Naive thymus-derived CD8-positive, alpha-beta T cell (primary cell): ENCODE measurements at regions not wholly inside any gene's neighbourhood (a gene's known extent, or its start where the extent isn't known, plus 50 kb on each side); places are given as distances from the start of the nearest gene placed in this dataset.
A peak's percentile ranks its signal among the peaks of the same experiment; 100 is the strongest.

Experiments
- ATAC-seq, 2 donors: fragments of 150-1000 bp; cut with Tn5 transposase in 1 of 2; sonication (Bioruptor Pico), chemical (Tn5 transposase) in 1 of 2; 1 replicate in 1 of 2; 2 replicates in 1 of 2; pipeline ENCODE4 v1.10.0; 2021; ENCODE audit warnings: mild to moderate bottlenecking in 2 of 2, moderate library complexity in 2 of 2
- POLR2A ChIA-PET: fragments of 350-600 bp; sonication (Branson Sonifier 250); formaldehyde crosslinking; loops from one replicate; lab custom pipeline; 2021; ENCODE audit warnings: antibody characterized with exemption; lab: Charles Lee
- DNase-seq, 10 donors: peaks; one replicate each; pipeline versions ENCODE4 v3.0.0 to v3.0.0-alpha.2; 2020 to 2022
- H3K27ac Mint-ChIP-seq, 10 donors: one replicate each; pipeline ENCODE4 v1.8.0; 2020 to 2022; ENCODE audit warnings: mild to moderate bottlenecking in 10 of 10, mixed read lengths in 10 of 10, moderate library complexity in 4 of 10, inconsistent platforms in 1 of 10
- H3K27me3 Mint-ChIP-seq, 5 donors: one replicate each; pipeline ENCODE4 v1.8.0; 2021 to 2022; ENCODE audit warnings: mixed read lengths in 5 of 5
- H3K36me3 Mint-ChIP-seq, 3 donors: one replicate each; pipeline ENCODE4 v1.8.0; 2020 to 2022; ENCODE audit warnings: mixed read lengths in 3 of 3, mild to moderate bottlenecking in 2 of 3, inconsistent platforms in 1 of 3
- H3K4me1 Mint-ChIP-seq, 4 donors: one replicate each; pipeline ENCODE4 v1.8.0; 2021 to 2022; ENCODE audit warnings: mixed read lengths in 4 of 4
- H3K4me3 Mint-ChIP-seq, 10 donors: one replicate each; pipeline ENCODE4 v1.8.0; 2020 to 2022; ENCODE audit warnings: mild to moderate bottlenecking in 10 of 10, mixed read lengths in 10 of 10, moderate library complexity in 6 of 10, inconsistent platforms in 1 of 10
- H3K9me3 Mint-ChIP-seq, 9 donors: one replicate each; pipeline ENCODE4 v1.8.0; 2020 to 2022; ENCODE audit warnings: mixed read lengths in 9 of 9, mild to moderate bottlenecking in 3 of 9, inconsistent platforms in 1 of 9, moderate library complexity in 1 of 9

DNA sequence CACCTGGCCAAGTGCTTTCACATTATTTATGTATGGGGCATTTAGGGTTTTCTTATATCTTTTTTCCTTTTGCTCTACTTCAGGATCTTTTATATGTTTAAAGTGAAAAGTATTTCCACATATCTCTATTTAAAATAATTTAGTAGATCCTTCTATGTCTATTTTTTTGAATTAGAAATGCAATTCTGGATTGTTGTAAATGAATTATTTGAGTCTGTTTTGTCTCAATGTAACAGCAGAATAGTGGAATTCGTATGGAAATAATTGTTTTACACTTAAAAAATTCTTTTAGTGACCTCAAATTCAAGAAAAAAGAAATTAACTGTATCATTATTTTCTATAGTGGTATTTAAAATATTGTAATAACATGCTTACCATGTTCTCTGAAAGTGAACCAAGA, 126.5 kb upstream of the HDAC9 start:
- ATAC-seq (no peak), DNase-seq (no peak)
- POLR2A ChIA-PET = no interaction called here
- no peak overlapping the region for H3K27ac Mint-ChIP-seq
- H3K4me1 Mint-ChIP-seq = no peaks in the 10 kb centered on the region
- H3K9me3 Mint-ChIP-seq = no peaks in the 10 kb centered on the region
- H3K36me3 Mint-ChIP-seq = no peaks in the 10 kb centered on the region
- no peak overlapping the region for H3K4me3 Mint-ChIP-seq
- peaks cover 0 to 1% (median 0%) of the 10 kb centered on the region in 5 donors for H3K27me3 Mint-ChIP-seq

DNA sequence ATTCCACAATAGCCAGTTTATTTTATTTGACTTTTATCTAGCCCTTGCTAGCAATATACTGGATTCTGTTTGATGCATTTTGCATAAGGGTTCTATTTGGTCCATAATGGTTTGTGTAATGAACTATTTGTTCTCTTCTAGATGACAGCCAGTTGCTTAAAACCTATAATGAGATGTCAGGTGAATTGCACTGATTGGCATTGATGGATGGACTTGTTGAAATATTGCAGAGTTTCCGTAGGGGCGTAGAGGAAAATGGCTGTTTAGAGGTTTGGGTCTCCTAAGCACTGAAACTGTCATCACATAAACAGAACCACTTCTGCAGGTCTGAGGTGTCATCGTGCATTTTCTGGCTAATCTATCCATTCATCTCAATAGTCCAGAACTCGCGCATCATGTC, 124.9 kb upstream of the HDAC9 start:
- H3K4me3 Mint-ChIP-seq = no peak overlapping the region
- no peaks in the 10 kb centered on the region for H3K9me3 Mint-ChIP-seq
- H3K27me3 Mint-ChIP-seq = peaks cover 0 to 1% (median 0%) of the 10 kb centered on the region in 5 donors
- POLR2A ChIA-PET = interaction anchor here (0.6 kb wide), 1 partner anchor 17 kb away, joined by 3 read pairs; no protein-coding TSS in a partner anchor
- ATAC-seq = no peak
- no peak for DNase-seq
- no peak overlapping the region for H3K27ac Mint-ChIP-seq
- no peaks in the 10 kb centered on the region for H3K36me3 Mint-ChIP-seq
- no peaks in the 10 kb centered on the region for H3K4me1 Mint-ChIP-seq

DNA sequence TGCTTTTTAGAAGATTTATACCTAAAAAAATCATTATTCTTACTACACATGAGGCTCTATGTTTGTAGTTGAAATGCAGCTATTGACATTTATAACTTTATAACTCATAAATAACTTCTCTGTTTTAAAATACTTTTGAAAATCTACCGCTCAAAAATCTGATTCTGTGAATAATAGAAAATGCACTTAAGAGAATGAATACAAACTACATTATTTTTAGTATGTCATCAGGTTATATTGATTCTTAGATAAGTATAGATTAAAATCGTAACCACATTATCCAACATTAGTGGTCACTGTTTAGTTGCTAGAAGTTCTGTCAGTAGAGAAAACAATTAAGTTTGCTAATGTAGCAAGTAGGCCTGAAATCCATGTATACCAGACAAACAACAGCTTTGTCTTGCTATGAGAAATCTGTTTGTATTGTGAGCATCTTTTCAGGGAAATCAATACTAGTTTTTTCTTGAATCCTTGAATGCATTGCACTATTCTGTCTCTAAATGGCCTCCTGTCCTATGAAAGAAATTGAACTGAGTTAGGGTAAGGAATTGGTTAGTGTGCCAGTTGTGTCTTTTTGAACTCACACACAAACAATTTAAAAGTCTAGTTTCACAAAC, 116.5 kb upstream of the HDAC9 start:
- Mint-ChIP-seq H3K9me3 (no peaks in the 10 kb centered on the region), H3K27ac (no peak overlapping the region), H3K27me3 (peaks cover 0 to 3% (median 0%) of the 10 kb centered on the region in 5 donors), H3K4me1 (no peaks in the 10 kb centered on the region), H3K4me3 (no peak overlapping the region), H3K36me3 (no peaks in the 10 kb centered on the region)
- ATAC-seq (no peak), DNase-seq (no peak)
- POLR2A ChIA-PET = no interaction called here

DNA sequence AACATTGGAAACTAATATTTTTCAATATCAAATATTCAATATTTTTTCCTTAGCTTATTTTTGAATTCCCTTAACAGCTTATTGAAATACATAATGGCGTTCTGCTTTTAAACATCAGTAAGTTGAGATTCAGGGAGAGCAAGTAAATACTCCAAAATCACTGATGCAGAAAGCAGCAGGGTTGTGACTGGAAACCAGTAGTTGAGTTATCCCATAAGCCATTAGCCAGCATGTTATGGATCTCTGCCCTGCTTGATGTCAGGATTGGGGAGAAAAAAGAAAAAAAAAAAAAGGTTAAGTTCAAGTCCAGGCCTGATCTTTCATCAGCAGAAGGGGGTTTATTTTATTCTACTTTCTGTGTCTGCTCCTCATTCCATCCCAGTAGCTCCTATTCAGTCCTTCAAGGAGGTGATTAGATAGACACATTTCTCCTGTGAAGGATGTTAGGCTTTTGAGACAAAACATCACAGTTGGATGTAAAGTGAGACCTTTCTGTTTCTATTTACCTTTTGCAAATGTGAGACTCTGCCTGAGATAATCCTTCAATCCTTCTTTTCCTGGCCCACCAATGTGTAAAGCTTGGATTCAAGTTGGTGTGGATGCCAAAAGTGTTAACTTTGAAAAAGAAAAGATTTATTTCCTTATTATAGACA, 110.9 kb upstream of the HDAC9 start:
- POLR2A ChIA-PET = no interaction called here
- Mint-ChIP-seq H3K4me1 (peaks cover 0 to 20% (median 0%) of the 10 kb centered on the region in 4 donors), H3K9me3 (no peaks in the 10 kb centered on the region), H3K4me3 (no peak overlapping the region), H3K27ac (no peak overlapping the region), H3K27me3 (peaks cover 0 to 4% (median 0%) of the 10 kb centered on the region in 5 donors), H3K36me3 (no peaks in the 10 kb centered on the region)
- DNase-seq (no peak), ATAC-seq (no peak)

DNA sequence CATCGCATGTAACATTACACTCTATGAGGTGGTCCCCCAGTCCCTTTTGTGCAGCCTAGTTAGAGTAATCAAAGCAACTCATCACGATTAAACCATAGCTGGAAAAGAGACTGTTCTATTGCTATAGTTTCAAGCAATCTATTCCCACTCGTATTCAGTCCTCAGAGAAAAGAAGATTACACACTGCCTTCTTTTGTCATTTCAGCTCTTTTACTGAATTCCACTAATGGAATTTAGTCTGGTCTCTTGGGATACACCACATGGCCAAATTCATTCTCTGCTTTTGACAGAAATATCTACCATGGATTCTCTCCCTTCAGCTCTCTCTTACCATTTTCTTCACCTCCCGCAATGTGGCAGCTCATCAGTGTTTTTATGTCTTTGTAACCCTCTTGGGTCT, 108.9 kb upstream of the HDAC9 start:
- ATAC-seq = no peak

DNA sequence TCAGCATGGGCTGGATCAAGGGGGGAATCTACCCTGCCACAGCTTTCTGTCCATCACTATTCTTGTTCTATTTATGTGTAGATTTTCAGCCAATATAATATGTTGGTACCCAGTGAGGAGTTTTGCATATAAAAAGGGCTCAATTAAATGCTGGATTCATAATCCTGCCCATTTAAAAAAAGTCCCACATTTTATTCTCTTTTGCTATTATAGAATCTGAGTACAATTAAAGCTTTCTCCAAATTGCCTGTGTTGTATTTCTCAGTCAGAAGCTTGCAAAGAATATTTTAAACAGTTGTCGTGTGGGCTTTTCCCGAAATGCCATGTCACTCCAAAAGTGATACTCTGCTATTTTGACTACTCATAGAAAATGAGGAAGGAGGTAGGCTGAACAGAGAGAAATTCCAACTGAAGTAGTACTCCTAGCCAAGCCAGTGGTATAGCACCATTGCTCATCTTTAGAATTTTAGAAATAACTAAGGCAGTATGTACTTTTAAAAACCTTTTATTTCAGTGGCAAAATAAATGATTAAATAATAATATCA, 108.3 kb upstream of the HDAC9 start:
- no peak for ATAC-seq
- no peak for DNase-seq
- no peak overlapping the region for H3K27ac Mint-ChIP-seq
- no peaks in the 10 kb centered on the region for H3K9me3 Mint-ChIP-seq
- H3K27me3 Mint-ChIP-seq = peaks cover 0 to 4% (median 0%) of the 10 kb centered on the region in 5 donors
- H3K36me3 Mint-ChIP-seq = no peaks in the 10 kb centered on the region
- peaks cover 0 to 35% (median 0%) of the 10 kb centered on the region in 4 donors for H3K4me1 Mint-ChIP-seq
- POLR2A ChIA-PET = no interaction called here
- H3K4me3 Mint-ChIP-seq = no peak overlapping the region

More for the DNA sequence above, 108.9 kb upstream of the HDAC9 start:
- no peak for DNase-seq
- POLR2A ChIA-PET = no interaction called here
- Mint-ChIP-seq H3K36me3 (no peaks in the 10 kb centered on the region), H3K4me1 (peaks cover 0 to 32% (median 0%) of the 10 kb centered on the region in 4 donors), H3K27ac (no peak overlapping the region), H3K4me3 (no peak overlapping the region), H3K27me3 (peaks cover 0 to 4% (median 0%) of the 10 kb centered on the region in 5 donors), H3K9me3 (no peaks in the 10 kb centered on the region)

DNA sequence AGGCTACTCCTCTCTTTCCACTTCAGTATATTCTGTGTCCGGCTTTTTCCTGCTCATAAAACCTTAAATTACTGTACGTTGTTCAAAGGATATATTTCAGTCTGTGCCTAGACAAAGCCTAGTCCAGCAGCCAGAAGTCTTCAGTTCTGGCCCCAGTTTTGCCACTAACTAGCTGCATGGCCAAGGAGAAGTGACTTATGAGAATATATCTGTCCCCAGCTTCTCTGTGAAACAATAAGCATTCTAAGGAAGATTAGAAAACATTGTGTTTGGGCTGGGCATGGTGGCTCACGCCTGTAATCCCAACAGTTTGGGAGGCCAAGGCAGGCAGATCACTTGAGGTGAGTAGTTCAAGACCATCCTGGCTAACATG, 105.0 kb upstream of the HDAC9 start:
- Mint-ChIP-seq H3K9me3 (no peaks in the 10 kb centered on the region), H3K4me3 (peak overlapping the region in 1 of 10 donors; percentile 1), H3K27ac (peak overlapping the region in 1 of 10 donors; percentile 40), H3K36me3 (no peaks in the 10 kb centered on the region), H3K4me1 (peaks cover 0 to 38% (median 0%) of the 10 kb centered on the region in 4 donors), H3K27me3 (peaks cover 0 to 4% (median 0%) of the 10 kb centered on the region in 5 donors)
- POLR2A ChIA-PET = no interaction called here
- no peak for DNase-seq
- ATAC-seq = no peak

DNA sequence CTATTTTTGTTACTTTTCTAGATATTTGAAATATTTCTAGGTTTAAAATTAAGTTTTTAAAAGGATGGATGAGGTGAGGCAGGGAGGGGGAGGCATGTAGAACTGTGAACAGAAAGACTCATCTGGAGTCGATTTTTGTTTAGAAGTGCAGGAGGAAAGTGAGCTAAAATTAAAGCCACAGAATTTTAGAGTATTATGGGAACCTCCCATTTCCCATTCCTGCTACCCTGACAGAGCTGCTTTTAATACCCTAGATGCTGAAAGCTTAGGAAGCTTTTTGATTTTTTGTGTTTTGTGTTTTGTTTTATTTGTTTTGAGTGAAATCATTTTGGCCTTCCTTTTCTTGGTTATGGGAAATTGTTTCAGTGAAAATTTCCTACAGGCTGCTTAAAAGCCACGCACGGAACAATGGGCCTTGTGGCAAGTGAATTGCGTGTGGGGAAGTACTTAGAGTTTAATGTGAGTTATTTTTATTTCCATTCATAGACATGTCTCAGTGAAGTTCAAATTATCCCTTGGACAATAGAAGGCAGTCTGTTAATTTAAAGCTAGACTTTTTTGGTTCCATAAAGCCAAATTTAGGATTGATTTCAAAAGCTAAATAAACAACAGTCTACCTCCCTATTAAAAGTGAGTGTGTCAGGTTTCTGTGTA, 102.0 kb upstream of the HDAC9 start:
- no peaks in the 10 kb centered on the region for H3K36me3 Mint-ChIP-seq
- ATAC-seq (no peak), DNase-seq (no peak)
- H3K9me3 Mint-ChIP-seq = no peaks in the 10 kb centered on the region
- POLR2A ChIA-PET = no interaction called here
- no peak overlapping the region for H3K4me3 Mint-ChIP-seq
- peaks cover 0 to 27% (median 0%) of the 10 kb centered on the region in 4 donors for H3K4me1 Mint-ChIP-seq
- H3K27me3 Mint-ChIP-seq = peaks cover 0 to 4% (median 1%) of the 10 kb centered on the region in 5 donors
- no peak overlapping the region for H3K27ac Mint-ChIP-seq

DNA sequence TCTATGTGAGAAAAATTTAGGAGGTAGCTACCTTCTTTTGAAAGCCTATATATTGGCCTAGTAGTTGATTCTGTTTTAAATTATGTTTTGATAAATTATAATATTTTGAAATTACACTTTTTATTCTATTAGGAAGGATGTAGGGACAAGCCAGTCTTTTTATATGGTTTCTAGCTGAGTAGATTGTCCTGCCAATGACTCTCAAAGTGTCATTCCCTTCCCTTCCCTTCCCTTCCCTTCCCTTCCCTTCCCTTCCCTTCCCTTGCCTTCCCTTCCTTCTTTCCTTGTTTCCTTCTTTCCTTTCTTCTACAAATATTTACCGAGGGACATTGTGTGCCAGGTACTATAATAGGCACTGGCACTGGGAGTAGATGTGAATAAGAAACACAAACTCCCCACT, 99.7 kb upstream of the HDAC9 start:
- ATAC-seq (no peak), DNase-seq (no peak)
- Mint-ChIP-seq H3K4me1 (peaks cover 0 to 19% (median 0%) of the 10 kb centered on the region in 4 donors), H3K9me3 (no peaks in the 10 kb centered on the region), H3K27me3 (peaks cover 0 to 4% (median 1%) of the 10 kb centered on the region in 5 donors), H3K36me3 (no peaks in the 10 kb centered on the region), H3K4me3 (no peak overlapping the region), H3K27ac (no peak overlapping the region)
- POLR2A ChIA-PET = no interaction called here

DNA sequence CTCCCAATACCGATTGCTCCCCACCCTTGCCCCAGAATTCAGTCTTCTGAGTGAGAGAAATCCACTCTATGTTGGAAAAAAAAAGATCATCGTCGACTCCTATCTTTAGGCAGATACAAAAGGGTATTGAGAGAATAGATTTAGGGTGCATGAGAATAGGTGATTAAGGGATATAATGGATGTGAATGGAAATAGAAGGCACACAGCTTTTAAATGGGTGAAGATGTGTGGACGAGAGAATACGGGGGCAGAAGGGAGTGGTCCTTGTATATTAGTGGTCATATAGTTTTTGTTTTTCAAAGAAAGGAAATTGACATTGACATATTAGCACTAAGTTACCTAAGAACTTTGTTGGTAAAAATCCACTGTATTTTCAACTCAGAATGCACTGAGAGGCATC, 98.6 kb upstream of the HDAC9 start:
- Mint-ChIP-seq H3K36me3 (no peaks in the 10 kb centered on the region), H3K4me3 (no peak overlapping the region), H3K9me3 (no peaks in the 10 kb centered on the region), H3K4me1 (peaks cover 0 to 23% (median 0%) of the 10 kb centered on the region in 4 donors), H3K27ac (no peak overlapping the region), H3K27me3 (peaks cover 0 to 4% (median 1%) of the 10 kb centered on the region in 5 donors)
- ATAC-seq = no peak
- POLR2A ChIA-PET = no interaction called here
- DNase-seq = no peak

DNA sequence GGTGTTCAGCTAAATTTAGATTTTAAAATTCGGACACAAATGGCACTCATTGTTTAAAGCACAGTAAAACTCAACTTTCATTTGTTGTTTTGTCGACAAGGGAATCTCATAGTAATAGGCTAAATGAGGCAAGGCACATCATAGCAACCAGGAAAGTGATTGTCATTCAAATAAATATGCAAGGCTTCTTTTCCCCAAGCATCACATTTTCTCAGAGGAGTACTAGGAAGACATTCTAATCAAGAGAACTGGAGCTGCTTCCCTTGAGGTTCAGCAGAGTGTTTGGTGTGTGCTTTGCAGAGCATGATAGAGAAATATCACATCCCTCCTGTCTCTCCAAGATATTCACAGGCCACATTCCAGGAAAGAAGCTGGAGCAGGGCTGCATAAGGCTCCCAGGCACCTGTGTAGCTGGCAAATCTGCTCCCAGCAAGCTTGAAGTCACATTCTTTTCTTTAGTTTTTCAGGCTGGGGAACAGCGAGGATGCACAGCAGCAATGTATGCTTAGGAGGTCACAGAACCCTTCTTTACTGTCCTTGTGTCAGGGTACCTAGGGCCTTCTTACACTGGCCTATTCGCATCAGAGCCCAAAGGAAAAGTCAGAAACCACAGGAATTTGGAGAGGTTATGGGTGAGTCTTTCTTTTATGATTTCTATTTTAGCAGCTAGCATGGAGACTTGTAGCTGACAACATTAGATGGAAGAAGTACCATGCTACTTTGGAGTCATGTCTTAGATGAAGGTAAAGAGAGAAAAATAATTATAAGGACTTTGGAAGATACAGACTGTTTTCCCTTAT, 95.9 kb upstream of the HDAC9 start:
- no peaks in the 10 kb centered on the region for H3K9me3 Mint-ChIP-seq
- DNase-seq (no peak), ATAC-seq (no peak)
- peaks cover 0 to 4% (median 1%) of the 10 kb centered on the region in 5 donors for H3K27me3 Mint-ChIP-seq
- H3K4me1 Mint-ChIP-seq = peaks cover 0 to 28% (median 0%) of the 10 kb centered on the region in 4 donors
- no peak overlapping the region for H3K27ac Mint-ChIP-seq
- H3K36me3 Mint-ChIP-seq = no peaks in the 10 kb centered on the region
- H3K4me3 Mint-ChIP-seq = no peak overlapping the region
- POLR2A ChIA-PET = no interaction called here

DNA sequence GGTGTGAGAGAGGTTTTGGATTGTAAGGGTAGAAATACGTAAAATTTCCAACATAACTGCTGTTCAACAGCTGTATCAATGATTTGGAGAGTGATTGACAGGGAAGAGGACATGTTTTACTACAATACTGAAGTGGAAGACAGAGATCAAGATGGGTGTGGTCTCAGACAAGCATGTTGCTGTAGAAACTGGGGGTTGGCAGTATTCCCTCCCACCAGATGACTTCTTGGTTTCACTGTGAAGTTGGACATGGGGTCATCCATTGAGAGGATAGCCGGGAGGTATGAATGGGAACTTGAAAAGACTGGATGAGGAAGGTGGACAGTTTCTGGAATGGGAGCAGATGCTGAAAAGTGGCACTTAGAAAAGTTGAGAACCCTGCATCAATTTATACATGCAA, 95.3 kb upstream of the HDAC9 start:
- Mint-ChIP-seq H3K9me3 (no peaks in the 10 kb centered on the region), H3K27me3 (peaks cover 0 to 4% (median 1%) of the 10 kb centered on the region in 5 donors), H3K27ac (no peak overlapping the region), H3K36me3 (no peaks in the 10 kb centered on the region), H3K4me1 (peaks cover 0 to 31% (median 0%) of the 10 kb centered on the region in 4 donors), H3K4me3 (no peak overlapping the region)
- DNase-seq (no peak), ATAC-seq (no peak)
- POLR2A ChIA-PET = no interaction called here
